Activated CD8-positive, alpha-beta memory T cell treated with anti-CD3 and anti-CD28 coated beads, Interleukin-2, amount 50 U/mL, for 48 hours (primary cell): ENCODE measurements at regions not wholly inside any gene's neighbourhood (a gene's known extent, or its start where the extent isn't known, plus 50 kb on each side); places are given as distances from the start of the nearest gene placed in this dataset.

ENCODE experiments used
- DNase-seq: peaks from one replicate; pipeline ENCODE4 v3.0.0-alpha.2; 2020

- DNase-seq: no peak
These were observed 251.5 kb downstream of the WDR11 start for GRCh38 chr10:121102706-121103105.

- no peak for DNase-seq
These were observed 253.4 kb downstream of the WDR11 start for GRCh38 chr10:121104476-121105111.

DNA sequence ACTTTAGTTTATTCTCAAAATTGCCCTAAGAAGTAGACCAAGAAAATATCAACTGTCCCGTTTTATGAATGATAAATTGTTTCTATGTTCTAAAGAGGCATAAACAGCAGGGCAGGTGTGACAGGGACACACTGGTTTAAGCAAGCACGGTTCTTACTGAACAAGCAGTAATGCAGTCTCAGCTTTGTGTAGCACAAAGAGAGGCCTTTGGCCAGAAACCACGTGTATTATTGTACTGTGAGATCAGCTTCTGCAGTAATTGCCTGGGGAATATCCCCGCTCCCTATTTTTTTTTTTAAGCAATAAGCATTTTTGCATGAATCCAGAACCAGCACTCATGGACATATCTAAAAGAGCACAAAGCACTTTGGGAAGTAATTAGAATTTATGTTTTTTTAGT, 255.4 kb downstream of the WDR11 start:
- no peak for DNase-seq

DNA sequence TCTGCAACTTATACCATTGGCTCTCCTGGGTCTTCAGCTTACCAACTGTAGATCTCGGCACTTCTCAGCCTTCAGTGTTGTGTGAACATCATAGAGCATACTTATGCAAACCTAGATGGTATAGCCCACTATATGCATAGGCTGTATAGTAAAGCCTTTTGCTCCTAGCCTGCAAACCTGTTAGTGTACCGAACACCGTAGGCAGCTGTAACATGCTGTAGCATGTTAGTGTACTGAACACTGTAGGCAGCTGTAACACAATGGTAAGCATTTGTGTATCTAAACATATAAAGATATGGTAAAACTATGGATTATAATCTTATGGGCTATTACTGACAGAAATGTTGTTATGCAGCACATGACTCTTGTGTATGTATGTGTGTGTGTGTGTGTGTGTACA, 256.9 kb downstream of the WDR11 start:
- no peak for DNase-seq

DNA sequence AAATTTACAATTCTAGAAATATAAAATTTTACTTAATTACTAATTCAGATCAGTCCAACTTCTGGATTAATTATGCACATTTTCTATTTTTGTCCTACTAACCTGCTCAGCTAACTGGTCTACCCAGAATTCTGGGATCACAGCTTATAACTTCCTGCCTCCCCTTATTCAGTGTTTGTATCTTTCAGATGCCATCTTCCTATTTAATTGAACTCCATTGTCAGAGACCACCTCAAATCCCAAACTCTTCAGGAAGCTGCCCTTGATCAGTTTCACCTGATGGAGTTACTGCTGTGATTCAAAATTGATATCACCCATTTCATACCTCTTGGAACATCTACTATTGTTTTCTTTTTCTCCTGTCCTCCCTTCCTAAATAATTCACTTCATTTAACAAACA, 259.2 kb downstream of the WDR11 start:
- no peak for DNase-seq

- no peak for DNase-seq
These were observed 261.0 kb downstream of the WDR11 start for GRCh38 chr10:121112136-121112535.

DNA sequence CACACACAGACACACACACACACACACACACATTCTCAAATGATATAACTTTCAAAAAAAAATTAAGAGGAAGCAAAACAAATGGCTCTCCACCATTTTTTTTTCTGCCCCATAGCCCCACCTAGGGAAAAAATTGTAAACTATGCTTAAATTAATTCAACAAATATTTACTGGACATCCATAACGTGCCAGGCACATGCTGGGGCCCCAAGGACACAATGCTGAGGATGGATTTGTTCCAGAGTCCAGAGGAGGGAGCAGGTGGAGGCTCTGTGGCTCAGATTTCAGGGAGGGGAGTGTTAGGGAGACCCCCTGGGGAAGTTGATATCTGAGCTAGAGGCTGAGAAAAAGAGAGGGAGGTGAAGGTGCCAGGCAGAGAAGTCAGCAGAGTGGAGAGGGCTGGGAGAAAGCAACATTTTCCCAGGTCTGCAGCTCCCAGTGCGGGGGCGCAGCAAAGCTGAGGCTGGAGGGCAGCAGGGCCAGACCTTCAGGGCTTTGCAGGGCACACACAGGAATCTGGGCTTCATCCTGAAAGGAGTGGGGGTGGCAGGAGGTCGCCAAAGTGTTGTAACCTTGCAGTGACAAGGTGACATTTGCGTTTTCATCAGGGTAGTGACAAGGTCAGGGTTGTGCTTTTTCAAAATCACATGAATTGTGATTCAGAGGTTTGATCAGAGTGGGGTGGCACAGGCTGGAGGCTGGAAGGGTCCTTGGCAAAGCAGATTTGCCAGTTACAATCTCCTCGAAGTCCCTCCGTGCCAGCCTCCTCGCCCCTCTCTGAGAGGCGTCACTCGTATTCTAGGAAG, 261.6 kb downstream of the WDR11 start:
- no peak for DNase-seq

DNA sequence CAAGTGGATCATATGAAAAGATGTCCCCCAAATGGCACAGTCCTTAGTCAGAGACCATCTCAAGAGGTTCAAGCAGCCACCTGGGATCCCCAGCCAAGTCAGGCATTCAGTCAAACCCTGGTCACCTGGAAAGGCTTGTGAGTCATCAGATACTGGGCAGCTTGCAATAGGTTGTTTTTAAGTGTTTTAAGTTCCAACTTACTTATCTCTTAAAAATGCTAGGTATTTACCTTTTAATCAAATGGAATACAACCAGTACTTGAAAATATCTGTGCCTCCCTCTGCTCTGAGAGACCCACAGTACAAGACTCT, 262.2 kb downstream of the WDR11 start:
- DNase-seq: no peak

DNA sequence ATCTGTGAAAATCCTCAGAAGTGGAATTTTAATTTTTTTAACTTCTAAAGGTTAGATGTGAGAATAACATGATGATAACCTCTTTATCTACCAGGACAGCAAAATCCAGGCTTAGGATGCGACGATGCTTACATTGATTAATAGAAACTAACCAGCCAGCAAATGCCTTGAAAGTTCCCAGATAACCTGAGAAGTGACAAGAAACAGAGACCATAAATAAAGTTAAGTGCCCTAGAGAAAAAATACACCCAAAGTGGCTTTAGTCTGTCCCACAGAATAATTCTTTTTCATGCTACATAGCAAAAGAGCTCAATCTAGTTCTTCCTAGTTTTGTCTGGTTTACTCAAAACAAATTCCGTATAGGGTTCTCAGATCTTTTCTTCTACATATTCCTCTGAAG, 262.7 kb downstream of the WDR11 start:
- DNase-seq: no peak

GRCh38 chr10:121115154-121115553, 264.0 kb downstream of the WDR11 start:
- no peak for DNase-seq

DNA sequence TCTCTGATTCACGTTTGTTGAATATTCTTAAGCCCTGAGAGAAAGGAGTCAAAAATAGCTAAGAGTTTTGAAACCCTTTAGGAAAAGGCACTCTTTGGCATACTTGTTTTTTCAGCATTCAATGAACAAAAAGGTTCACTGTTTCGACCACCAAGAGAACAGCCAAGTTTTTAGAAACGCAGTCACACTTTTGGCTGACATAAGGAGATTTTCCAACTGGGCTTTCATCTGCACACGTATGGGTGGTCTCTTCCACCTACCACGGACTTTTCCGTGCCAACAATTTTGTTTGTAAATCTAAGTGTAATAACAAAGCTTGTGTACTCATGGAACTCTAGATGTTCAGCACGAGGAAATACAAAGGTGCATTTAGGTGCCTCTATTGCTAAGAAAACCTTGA, 270.3 kb downstream of the WDR11 start:
- DNase-seq: no peak

DNA sequence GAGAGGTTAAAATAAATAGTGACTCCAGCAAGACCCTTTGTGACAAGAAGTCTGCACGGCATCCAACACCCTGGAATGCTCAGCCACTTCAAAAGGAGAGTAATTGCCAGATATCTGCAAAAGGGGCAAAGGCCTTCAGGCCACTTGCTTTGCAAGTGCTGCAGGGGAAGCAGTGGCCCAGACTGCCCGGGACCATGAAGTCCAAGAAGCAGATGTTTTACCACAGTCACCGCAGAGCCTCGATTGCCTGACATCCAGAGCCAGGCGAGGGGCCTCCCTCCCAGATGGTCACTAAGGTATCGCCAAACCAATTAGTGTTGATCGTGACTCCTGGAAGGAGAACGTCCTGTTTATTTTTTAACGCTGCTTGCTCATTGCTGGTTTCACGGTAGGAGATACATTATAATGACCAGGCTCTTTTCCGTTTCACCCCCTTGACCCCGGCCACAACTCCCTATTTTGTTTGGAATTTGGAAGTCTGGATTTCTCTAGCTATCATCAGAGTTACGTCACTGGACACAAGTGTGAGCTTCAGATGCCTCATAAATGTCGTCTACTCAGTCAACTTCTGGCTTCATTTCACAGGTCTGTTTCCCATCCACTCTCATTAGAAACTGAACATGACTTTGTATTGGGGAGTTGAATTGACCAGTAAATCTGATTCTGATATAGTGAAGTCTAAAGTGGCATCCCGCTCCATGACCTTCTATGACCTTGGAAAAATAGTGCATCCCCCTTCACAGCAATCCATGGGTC, 276.2 kb downstream of the WDR11 start:
- DNase-seq: no peak

- DNase-seq: no peak
These were observed 277.0 kb downstream of the WDR11 start for GRCh38 chr10:121128164-121128563.

GRCh38 chr10:121129266-121129665, 278.1 kb downstream of the WDR11 start:
- DNase-seq: no peak

DNA sequence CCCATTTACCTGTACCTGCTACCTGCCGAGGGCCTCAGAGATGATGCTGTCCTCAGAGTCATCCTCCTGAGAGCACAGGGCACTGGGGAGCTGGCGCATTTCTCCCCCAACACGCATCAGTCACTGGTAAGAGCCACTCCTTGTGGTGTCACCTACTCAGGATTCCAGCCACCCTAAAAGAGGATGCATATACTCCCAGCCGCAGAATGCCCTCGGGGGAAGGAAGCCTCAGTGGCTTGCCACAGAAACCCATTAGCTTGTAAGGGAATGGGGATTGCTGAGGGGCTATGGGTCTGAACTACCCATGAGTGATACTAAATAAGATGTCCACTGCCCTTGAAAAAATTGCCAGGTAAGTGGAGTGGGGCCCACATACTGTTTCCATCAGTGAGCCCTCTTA, 279.2 kb downstream of the WDR11 start:
- DNase-seq: no peak

- no peak for DNase-seq
These were observed 279.9 kb downstream of the WDR11 start for GRCh38 chr10:121131014-121131413.

DNA sequence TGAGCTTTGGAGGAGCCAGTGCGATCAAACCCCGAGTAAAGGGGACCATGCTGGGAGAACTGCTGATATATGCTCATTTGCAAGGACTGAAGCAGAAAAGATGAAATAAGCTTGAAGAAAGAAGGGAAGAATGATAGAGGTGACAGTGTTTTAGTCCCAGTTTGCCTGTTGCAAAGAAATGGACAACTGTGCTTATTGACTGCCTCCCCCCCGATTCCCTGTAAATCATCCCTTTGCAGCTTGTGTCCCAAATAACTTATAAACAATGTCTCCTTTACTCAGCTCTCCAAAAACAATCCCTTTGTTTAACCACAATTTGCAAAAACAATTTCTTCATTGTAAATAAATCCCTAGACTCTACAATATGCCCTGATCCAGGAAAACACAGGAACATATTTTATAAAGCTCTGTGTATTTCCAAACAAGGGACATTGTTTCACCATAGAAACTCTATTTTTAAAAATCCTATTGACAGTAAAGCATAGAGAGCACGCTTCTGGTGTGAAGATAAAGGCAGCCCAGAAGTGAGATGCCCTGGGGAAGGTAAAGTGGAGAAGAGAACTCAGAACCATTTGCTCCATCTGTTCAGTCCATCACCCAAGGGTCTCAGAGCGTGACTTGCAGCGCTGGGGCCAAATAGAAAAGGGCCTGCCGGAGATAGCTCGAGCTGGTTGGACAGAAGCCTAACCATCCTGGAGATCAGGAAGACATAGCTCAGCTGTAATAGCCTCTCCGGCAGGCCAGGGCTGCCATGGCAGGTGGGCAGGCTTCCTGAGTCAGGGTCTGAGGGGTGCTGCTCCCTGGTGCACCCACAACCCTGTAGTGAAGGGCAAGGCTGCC, 280.5 kb downstream of the WDR11 start:
- no peak for DNase-seq

GRCh38 chr10:121132273-121132672, 281.1 kb downstream of the WDR11 start:
- no peak for DNase-seq

- no peak for DNase-seq
These were observed 282.7 kb downstream of the WDR11 start for GRCh38 chr10:121133901-121134300.

GRCh38 chr10:121134711-121135110, 283.5 kb downstream of the WDR11 start:
- no peak for DNase-seq

DNA sequence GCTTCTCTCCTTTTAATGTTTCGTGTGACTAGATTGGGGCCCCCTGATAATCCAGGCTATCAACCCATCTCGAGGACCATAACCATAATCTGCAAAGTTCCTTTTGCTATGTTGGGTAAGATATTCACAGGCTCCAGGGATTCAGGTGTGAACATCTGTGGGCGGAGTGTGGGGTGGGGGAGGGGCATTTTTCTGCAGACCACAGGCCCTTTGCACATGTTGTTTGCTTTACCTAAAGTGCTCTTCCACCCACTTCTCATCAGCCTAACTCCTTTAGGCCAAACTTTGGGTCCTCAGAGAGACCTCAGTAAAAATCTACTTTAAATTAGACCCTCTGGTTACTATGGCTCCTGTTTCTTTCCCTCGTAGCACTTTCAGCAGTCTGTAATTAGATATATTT, 284.4 kb downstream of the WDR11 start:
- DNase-seq: no peak

DNA sequence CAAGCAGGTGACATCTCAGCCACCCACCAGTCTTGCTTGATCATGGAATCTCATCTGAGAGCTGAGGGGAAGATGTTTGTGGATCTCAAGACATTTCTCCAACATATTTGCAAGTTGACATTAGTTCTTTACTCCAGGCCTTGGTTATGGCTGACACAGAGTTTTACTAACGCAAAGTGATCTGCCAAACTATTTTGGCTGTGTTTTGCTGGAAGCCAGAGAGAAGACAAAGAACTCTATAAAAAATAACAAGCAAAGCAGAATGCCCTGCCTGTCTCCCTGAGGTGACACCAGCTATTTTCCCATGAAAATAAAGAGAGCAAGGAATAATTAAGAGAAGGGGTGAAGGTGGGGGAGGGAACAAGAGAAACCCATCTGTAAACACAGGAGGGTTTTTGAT, 286.4 kb downstream of the WDR11 start:
- no peak for DNase-seq
